ENCODE measurements at regions not wholly inside any gene's neighbourhood (a gene's known extent, or its start where the extent isn't known, plus 50 kb on each side); places are given as distances from the start of the nearest gene placed in this dataset.

GRCh38 chr22:19656541-19657251 is 57.6 kb upstream of the SEPTIN5 start:
- Histone ChIP-seq H3K4me3 (ENCODE audit: low read depth, low read length) (no peak overlapping the region), H3K9me3 (ENCODE audit: control insufficient read depth, insufficient read depth, low read length) (no peaks in the 10 kb centered on the region), H3K27me3 (ENCODE audit: control insufficient read depth, insufficient read depth, low read length) (peaks cover 4% of the 10 kb centered on the region), H3K27ac (ENCODE audit: low read depth, low read length) (no peak overlapping the region)
- no peak for TF ChIP-seq CTCF (IDR thresholded peaks at IDR 0.05; ENCODE audit: low read depth, low read length)
- CTCF ChIA-PET, result no interaction called here
- no peak for DNase-seq (ENCODE audit: low read depth, low spot score)
- POLR2A ChIA-PET, result no interaction called here

GRCh38 chr22:19657252-19658056 is 56.8 kb upstream of the SEPTIN5 start:
- H3K27me3 ChIP-seq (ENCODE audit: control insufficient read depth, insufficient read depth, low read length), result peaks cover 4% of the 10 kb centered on the region
- no peak for TF ChIP-seq CTCF (IDR thresholded peaks at IDR 0.05; ENCODE audit: low read depth, low read length)
- H3K27ac ChIP-seq (ENCODE audit: low read depth, low read length), result no peak overlapping the region
- ChIA-PET CTCF (no interaction called here), POLR2A (no interaction called here)
- no peak for DNase-seq (ENCODE audit: low read depth, low spot score)
- H3K9me3 ChIP-seq (ENCODE audit: control insufficient read depth, insufficient read depth, low read length), result no peaks in the 10 kb centered on the region
- H3K4me3 ChIP-seq (ENCODE audit: low read depth, low read length), result no peak overlapping the region

- CTCF ChIA-PET, result no interaction called here
- no peaks in the 10 kb centered on the region for H3K9me3 ChIP-seq (ENCODE audit: control insufficient read depth, insufficient read depth, low read length)
- POLR2A ChIA-PET, result no interaction called here
- no peak overlapping the region for H3K27ac ChIP-seq (ENCODE audit: low read depth, low read length)
- peaks cover 2% of the 10 kb centered on the region for H3K27me3 ChIP-seq (ENCODE audit: control insufficient read depth, insufficient read depth, low read length)
- DNase-seq (ENCODE audit: low read depth, low spot score), result no peak
- no peak overlapping the region for H3K4me3 ChIP-seq (ENCODE audit: low read depth, low read length)
- TF ChIP-seq CTCF (IDR thresholded peaks at IDR 0.05; ENCODE audit: low read depth, low read length), result no peak
These were observed 56.0 kb upstream of the SEPTIN5 start for GRCh38 chr22:19658057-19658966.

GRCh38 chr22:19658967-19659804 is 55.1 kb upstream of the SEPTIN5 start:
- no peak for DNase-seq (ENCODE audit: low read depth, low spot score)
- TF ChIP-seq CTCF (IDR thresholded peaks at IDR 0.05; ENCODE audit: low read depth, low read length), result no peak
- H3K27me3 ChIP-seq (ENCODE audit: control insufficient read depth, insufficient read depth, low read length), result peaks cover 2% of the 10 kb centered on the region
- H3K4me3 ChIP-seq (ENCODE audit: low read depth, low read length), result no peak overlapping the region
- POLR2A ChIA-PET, result no interaction called here
- H3K9me3 ChIP-seq (ENCODE audit: control insufficient read depth, insufficient read depth, low read length), result no peaks in the 10 kb centered on the region
- no peak overlapping the region for H3K27ac ChIP-seq (ENCODE audit: low read depth, low read length)
- CTCF ChIA-PET, result no interaction called here

Data from AG04450 (cell line).